Thymus (tissue), 11 donors: ENCODE measurements at regions not wholly inside any gene's neighbourhood (a gene's known extent, or its start where the extent isn't known, plus 50 kb on each side); places are given as distances from the start of the nearest gene placed in this dataset.

ENCODE experiments used
- DNase-seq, 9 donors: peaks; one replicate each; pipeline ENCODE4 v3.0.0-alpha.2; 2013; ENCODE audit warnings: low spot score in 9 of 9, low read depth in 6 of 9, missing footprints in 1 of 9
- H3K27ac ChIP-seq, 2 donors: one replicate each; pipeline ENCODE4 v1.5.1; 2013; ENCODE audit warnings: control low read depth in 1 of 2, low read depth in 1 of 2, low read length in 1 of 2, mild to moderate bottlenecking in 1 of 2, moderate library complexity in 1 of 2
- H3K27me3 ChIP-seq, 2 donors: one replicate each; pipeline ENCODE4 v1.5.1; 2013; ENCODE audit warnings: low read length in 1 of 2; ENCODE audit not compliant: control insufficient read depth in 2 of 2, insufficient read depth in 1 of 2
- H3K36me3 ChIP-seq, 2 donors: one replicate each; pipeline ENCODE4 v1.5.1; 2013; ENCODE audit warnings: low read length in 1 of 2, mild to moderate bottlenecking in 1 of 2, moderate library complexity in 1 of 2; ENCODE audit not compliant: control insufficient read depth in 2 of 2, insufficient read depth in 2 of 2
- H3K4me1 ChIP-seq, 2 donors: one replicate each; pipeline ENCODE4 v1.5.1; 2013; ENCODE audit warnings: low read length in 2 of 2; ENCODE audit not compliant: control insufficient read depth in 2 of 2, insufficient read depth in 2 of 2
- H3K4me3 ChIP-seq, 2 donors: one replicate each; pipeline ENCODE4 v1.5.1; 2013; ENCODE audit warnings: low read length in 2 of 2, control low read depth in 1 of 2, mild to moderate bottlenecking in 1 of 2
- H3K9me3 ChIP-seq, 2 donors: one replicate each; pipeline ENCODE4 v1.5.1; 2013; ENCODE audit warnings: low read length in 1 of 2, mild to moderate bottlenecking in 1 of 2; ENCODE audit not compliant: control insufficient read depth in 2 of 2, insufficient read depth in 1 of 2
- WGBS: extraction: QIAGEN DNeasy Blood & Tissue Kit; methylation state at CpG from one replicate; pipeline ENCODE4 v1.1.7; 2013; 5-methylcytosine and 5-hydroxymethylcytosine counted together
- donor health status: healthy.

- no peak for DNase-seq
- H3K4me3 ChIP-seq, result no peak overlapping the region
- H3K9me3 ChIP-seq, result peaks cover 0 to 20% of the 10 kb centered on the region in 2 donors
- no peaks in the 10 kb centered on the region for H3K4me1 ChIP-seq
- 70% methylated on average over 3 of the region's 3 CpGs for WGBS
- no peak overlapping the region for H3K27ac ChIP-seq
- H3K36me3 ChIP-seq, result no peaks in the 10 kb centered on the region
- no peaks in the 10 kb centered on the region for H3K27me3 ChIP-seq
These were observed 1502.9 kb downstream of the CDH11 start for GRCh38 chr16:63618896-63619485.

- DNase-seq, result no peak
- Histone ChIP-seq H3K4me1 (no peaks in the 10 kb centered on the region), H3K27ac (no peak overlapping the region), H3K36me3 (no peaks in the 10 kb centered on the region), H3K4me3 (no peak overlapping the region), H3K27me3 (no peaks in the 10 kb centered on the region), H3K9me3 (peaks cover 0 to 20% of the 10 kb centered on the region in 2 donors)
- WGBS, result 93% methylated on average over 16 of the region's 16 CpGs
These were observed 1503.7 kb downstream of the CDH11 start for GRCh38 chr16:63617990-63618763.

DNA sequence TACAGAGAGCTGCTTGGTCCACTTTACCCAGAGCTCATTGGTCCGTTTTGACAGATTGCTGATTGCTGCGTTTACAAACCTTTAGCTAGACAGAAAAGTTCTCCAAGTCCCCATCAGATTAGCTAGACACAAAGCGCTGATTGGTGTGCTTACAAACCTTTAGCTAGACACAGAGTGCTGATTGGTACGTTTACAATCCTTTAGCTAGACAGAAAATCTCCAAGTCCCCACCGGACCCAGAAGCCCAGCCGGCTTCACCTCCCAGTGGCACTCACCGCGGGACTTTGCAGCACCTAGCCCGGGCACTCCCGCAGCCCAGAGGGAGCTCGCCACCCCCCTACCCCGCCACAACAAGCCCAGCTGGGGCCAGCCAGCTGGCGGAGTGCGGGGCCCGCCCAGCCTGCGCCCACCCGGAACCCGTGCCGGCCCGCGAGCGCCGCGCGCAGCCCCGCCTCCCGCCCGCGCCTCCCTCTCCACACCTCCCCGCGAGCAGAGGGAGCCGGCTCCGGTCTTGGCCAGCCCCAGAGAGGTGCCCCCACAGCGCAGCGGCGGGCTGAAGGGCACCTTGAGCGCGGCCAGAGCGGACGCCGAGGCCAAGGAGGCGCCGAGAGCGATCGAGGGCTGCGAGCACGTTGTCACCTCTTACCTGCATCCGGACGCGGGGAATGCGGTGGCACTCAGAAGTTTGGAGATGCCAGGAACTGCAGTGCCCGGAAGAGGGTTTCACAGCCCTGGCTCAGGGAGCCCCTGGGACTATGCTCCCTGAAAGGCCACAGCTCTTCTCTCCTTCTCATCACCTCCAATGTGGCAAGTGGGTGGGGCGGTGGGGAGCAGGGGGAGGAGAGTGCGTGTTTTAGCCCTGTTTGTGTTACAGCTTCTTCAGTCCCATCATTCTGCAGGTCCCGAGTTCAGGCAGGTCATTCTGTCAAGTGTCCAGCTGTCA is 1504.5 kb downstream of the CDH11 start:
- no peak for DNase-seq
- Histone ChIP-seq H3K4me3 (no peak overlapping the region), H3K9me3 (peaks cover 0 to 20% of the 10 kb centered on the region in 2 donors), H3K27me3 (no peaks in the 10 kb centered on the region), H3K4me1 (no peaks in the 10 kb centered on the region), H3K27ac (no peak overlapping the region), H3K36me3 (no peaks in the 10 kb centered on the region)
- WGBS, result 23% methylated on average over 55 of the region's 55 CpGs

DNA sequence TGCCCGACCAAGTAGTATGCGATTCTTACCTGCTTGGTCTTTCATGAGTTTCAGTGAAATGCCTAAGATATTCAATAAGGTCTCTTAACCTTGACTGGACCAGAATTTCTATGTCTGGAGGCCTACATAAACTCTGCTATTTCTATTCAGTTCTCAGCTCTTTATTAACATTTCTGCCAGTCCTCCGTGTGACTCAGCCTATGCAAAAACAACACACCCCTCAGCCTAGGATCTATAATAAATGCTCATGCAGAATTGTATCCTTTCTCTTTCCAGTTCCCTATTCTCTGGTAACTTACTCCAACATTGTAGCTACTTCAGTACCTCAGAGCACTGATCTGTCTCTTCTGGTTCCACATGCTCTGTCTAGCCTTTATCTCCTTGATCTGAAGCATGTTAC is 1507.4 kb downstream of the CDH11 start:
- Histone ChIP-seq H3K4me1 (no peaks in the 10 kb centered on the region), H3K27me3 (no peaks in the 10 kb centered on the region), H3K36me3 (no peaks in the 10 kb centered on the region), H3K9me3 (peaks cover 0 to 20% of the 10 kb centered on the region in 2 donors), H3K4me3 (no peak overlapping the region), H3K27ac (no peak overlapping the region)
- DNase-seq, result no peak
- 96% methylated on average over 3 of the region's 3 CpGs for WGBS

DNA sequence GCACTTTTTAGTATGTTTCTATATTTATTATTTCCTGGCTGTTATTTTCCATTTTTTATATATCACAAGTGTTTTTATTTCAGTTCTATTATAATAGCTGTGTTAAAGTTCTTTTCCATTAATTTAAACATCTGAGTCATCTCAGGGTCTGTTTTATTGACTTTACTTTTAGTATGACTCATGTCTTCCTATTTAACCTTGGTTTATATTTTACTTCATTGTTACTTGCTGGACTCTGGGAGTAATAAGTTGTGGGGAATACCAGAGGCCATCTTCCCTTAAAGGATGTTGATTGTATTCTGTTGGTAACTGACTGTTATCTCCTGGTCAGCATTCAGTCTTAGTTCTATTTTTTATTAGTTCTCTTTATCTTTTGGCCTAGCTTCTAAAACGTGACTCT is 1508.2 kb downstream of the CDH11 start:
- H3K27ac ChIP-seq, result no peak overlapping the region
- no peaks in the 10 kb centered on the region for H3K4me1 ChIP-seq
- WGBS, result 84% methylated on average over 1 of the region's 1 CpG
- no peak for DNase-seq
- H3K27me3 ChIP-seq, result no peaks in the 10 kb centered on the region
- no peaks in the 10 kb centered on the region for H3K36me3 ChIP-seq
- peaks cover 0 to 20% of the 10 kb centered on the region in 2 donors for H3K9me3 ChIP-seq
- H3K4me3 ChIP-seq, result no peak overlapping the region

- Histone ChIP-seq H3K36me3 (no peaks in the 10 kb centered on the region), H3K9me3 (peaks cover 0 to 10% of the 10 kb centered on the region in 2 donors), H3K27me3 (no peaks in the 10 kb centered on the region), H3K27ac (no peak overlapping the region), H3K4me3 (no peak overlapping the region), H3K4me1 (no peaks in the 10 kb centered on the region)
- DNase-seq, result no peak
- 76% methylated on average over 4 of the region's 4 CpGs for WGBS
These were observed 1509.2 kb downstream of the CDH11 start for GRCh38 chr16:63612462-63613227.

DNA sequence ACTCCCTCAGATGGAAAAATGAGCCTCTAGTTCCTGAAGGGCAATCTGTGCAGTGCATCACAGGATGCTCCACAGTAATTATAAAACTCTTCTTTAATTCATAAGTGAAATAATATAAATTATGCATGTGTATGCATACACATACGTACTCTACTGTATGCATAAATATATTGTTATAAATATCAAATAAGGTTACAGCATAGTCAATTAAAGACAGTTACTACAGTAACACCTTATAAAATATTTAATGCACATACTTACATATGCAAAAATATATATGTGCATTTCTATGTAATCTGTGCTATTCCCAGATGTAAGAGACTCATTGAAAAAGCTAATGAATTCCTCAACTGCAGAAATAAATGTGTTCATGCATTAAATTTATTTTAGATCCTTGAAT is 1515.1 kb downstream of the CDH11 start:
- no peaks in the 10 kb centered on the region for H3K9me3 ChIP-seq
- 95% methylated on average over 1 of the region's 1 CpG for WGBS
- no peaks in the 10 kb centered on the region for H3K4me1 ChIP-seq

GRCh38 chr16:63602206-63602927 is 1519.5 kb downstream of the CDH11 start:
- DNase-seq, result no peak
- no peaks in the 10 kb centered on the region for H3K9me3 ChIP-seq
- no peaks in the 10 kb centered on the region for H3K36me3 ChIP-seq
- H3K4me1 ChIP-seq, result no peaks in the 10 kb centered on the region
- no peaks in the 10 kb centered on the region for H3K27me3 ChIP-seq
- H3K27ac ChIP-seq, result no peak overlapping the region
- no peak overlapping the region for H3K4me3 ChIP-seq
- WGBS, result 66% methylated on average over 3 of the region's 3 CpGs

More for the DNA sequence above, 1515.1 kb downstream of the CDH11 start:
- no peak for DNase-seq
- Histone ChIP-seq H3K27me3 (no peaks in the 10 kb centered on the region), H3K4me3 (no peak overlapping the region), H3K27ac (no peak overlapping the region), H3K36me3 (no peaks in the 10 kb centered on the region)
